ENCODE measurements at regions not wholly inside any gene's neighbourhood (a gene's known extent, or its start where the extent isn't known, plus 50 kb on each side); places are given as distances from the start of the nearest gene placed in this dataset.
A peak's percentile ranks its signal among the peaks of the same experiment; 100 is the strongest.

GRCh38 chr1:209041927-209042326, 541.6 kb upstream of the CAMK1G start:
- no peak for TF ChIP-seq CTCF (IDR thresholded peaks at IDR 0.05)
- DNase-seq = peak in 2 of 14 experiments; percentile 7 to 13
- H3K4me3 Mint-ChIP-seq = no peak overlapping the region
- H3K4me1 ChIP-seq (ENCODE audit: insufficient read depth, low read length) = no peaks in the 10 kb centered on the region
- intact Hi-C loops (cut with DNase I, micrococcal nuclease) = no loop called here
- POLR2A ChIA-PET = no interaction called here
- no peaks in the 10 kb centered on the region for H3K36me3 Mint-ChIP-seq (ENCODE audit: low read depth)
- H3K4me1 Mint-ChIP-seq (ENCODE audit: low read depth) = no peaks in the 10 kb centered on the region
- H3K9me3 Mint-ChIP-seq = peaks cover 3% of the 10 kb centered on the region
- no peaks in the 10 kb centered on the region for H3K9me3 ChIP-seq (ENCODE audit: control insufficient read depth in 1 of 2, insufficient read depth in 1 of 2, low read length in 2 of 2)
- peaks cover 0 to 2% of the 10 kb centered on the region in 2 experiments for H3K27me3 ChIP-seq (ENCODE audit: control insufficient read depth in 1 of 2, insufficient read depth in 2 of 2, low read length in 2 of 2)
- CTCF ChIA-PET = no interaction called here
- peaks cover 9% of the 10 kb centered on the region for H3K27me3 Mint-ChIP-seq
- no peak overlapping the region for H3K4me3 ChIP-seq (ENCODE audit: low read length)
- H3K36me3 ChIP-seq (ENCODE audit: insufficient read depth, low read length) = no peaks in the 10 kb centered on the region
- H3K27ac ChIP-seq (ENCODE audit: low read depth in 1 of 2, low read length in 2 of 2) = no peak overlapping the region
- no peak overlapping the region for H3K27ac Mint-ChIP-seq
- ATAC-seq (ENCODE audit: poor library complexity) = no peak

- no peaks in the 10 kb centered on the region for H3K36me3 ChIP-seq (ENCODE audit: insufficient read depth, low read length)
- no peaks in the 10 kb centered on the region for H3K36me3 Mint-ChIP-seq (ENCODE audit: low read depth)
- no peak for ATAC-seq (ENCODE audit: poor library complexity)
Measured at GRCh38 chr1:209042413-209042812, 541.1 kb upstream of the CAMK1G start.

GRCh38 chr1:209045331-209046057, 538.0 kb upstream of the CAMK1G start:
- no peaks in the 10 kb centered on the region for H3K36me3 ChIP-seq (ENCODE audit: insufficient read depth, low read length)
- Mint-ChIP-seq H3K4me3 (no peak overlapping the region), H3K36me3 (ENCODE audit: low read depth) (no peaks in the 10 kb centered on the region), H3K4me1 (ENCODE audit: low read depth) (no peaks in the 10 kb centered on the region), H3K27ac (no peak overlapping the region), H3K9me3 (no peaks in the 10 kb centered on the region), H3K27me3 (peaks cover 14% of the 10 kb centered on the region)
- POLR2A ChIA-PET = no interaction called here
- H3K4me1 ChIP-seq (ENCODE audit: insufficient read depth, low read length) = no peaks in the 10 kb centered on the region
- TF ChIP-seq CTCF (IDR thresholded peaks at IDR 0.05) = no peak
- intact Hi-C loops (cut with DNase I, micrococcal nuclease) = no loop called here
- DNase-seq (no peak), ATAC-seq (ENCODE audit: poor library complexity) (no peak)
- no peaks in the 10 kb centered on the region for H3K9me3 ChIP-seq (ENCODE audit: control insufficient read depth in 1 of 2, insufficient read depth in 1 of 2, low read length in 2 of 2)
- H3K27ac ChIP-seq (ENCODE audit: low read depth in 1 of 2, low read length in 2 of 2) = no peak overlapping the region
- peaks cover 0 to 2% of the 10 kb centered on the region in 2 experiments for H3K27me3 ChIP-seq (ENCODE audit: control insufficient read depth in 1 of 2, insufficient read depth in 2 of 2, low read length in 2 of 2)
- CTCF ChIA-PET = no interaction called here
- H3K4me3 ChIP-seq (ENCODE audit: low read length) = no peak overlapping the region

More at GRCh38 chr1:209042413-209042812, 541.1 kb upstream of the CAMK1G start:
- H3K4me1 ChIP-seq (ENCODE audit: insufficient read depth, low read length) = no peaks in the 10 kb centered on the region
- peaks cover 9% of the 10 kb centered on the region for H3K27me3 Mint-ChIP-seq
- H3K4me3 ChIP-seq (ENCODE audit: low read length) = no peak overlapping the region
- no peak for DNase-seq
- CTCF ChIA-PET = no interaction called here
- peaks cover 3% of the 10 kb centered on the region for H3K9me3 Mint-ChIP-seq
- H3K27ac Mint-ChIP-seq = no peak overlapping the region
- TF ChIP-seq CTCF (IDR thresholded peaks at IDR 0.05) = no peak
- POLR2A ChIA-PET = no interaction called here
- no peaks in the 10 kb centered on the region for H3K9me3 ChIP-seq (ENCODE audit: control insufficient read depth in 1 of 2, insufficient read depth in 1 of 2, low read length in 2 of 2)
- peaks cover 0 to 2% of the 10 kb centered on the region in 2 experiments for H3K27me3 ChIP-seq (ENCODE audit: control insufficient read depth in 1 of 2, insufficient read depth in 2 of 2, low read length in 2 of 2)
- no peak overlapping the region for H3K4me3 Mint-ChIP-seq
- intact Hi-C loops (cut with DNase I, micrococcal nuclease) = no loop called here
- no peaks in the 10 kb centered on the region for H3K4me1 Mint-ChIP-seq (ENCODE audit: low read depth)
- no peak overlapping the region for H3K27ac ChIP-seq (ENCODE audit: low read depth in 1 of 2, low read length in 2 of 2)
